B cell (primary cell): ENCODE measurements at regions not wholly inside any gene's neighbourhood (a gene's known extent, or its start where the extent isn't known, plus 50 kb on each side); places are given as distances from the start of the nearest gene placed in this dataset.

Experiments
- EZH2 ChIP-seq: IDR thresholded peaks from 2 replicates; pipeline ENCODE4 v1.6.1; 2012; ENCODE audit warnings: borderline replicate concordance, low read depth, mild to moderate bottlenecking, moderate library complexity, low read length; ENCODE audit not compliant: insufficient read depth, poor library complexity, severe bottlenecking
- TF ChIP-seq, protein P1 (sequence below): fragments of 200-600 bp; IDR thresholded peaks from one replicate; pipeline ENCODE4 v1.8.0; 2022; ENCODE audit warnings: antibody characterized with exemption, mild to moderate bottlenecking

DNA sequence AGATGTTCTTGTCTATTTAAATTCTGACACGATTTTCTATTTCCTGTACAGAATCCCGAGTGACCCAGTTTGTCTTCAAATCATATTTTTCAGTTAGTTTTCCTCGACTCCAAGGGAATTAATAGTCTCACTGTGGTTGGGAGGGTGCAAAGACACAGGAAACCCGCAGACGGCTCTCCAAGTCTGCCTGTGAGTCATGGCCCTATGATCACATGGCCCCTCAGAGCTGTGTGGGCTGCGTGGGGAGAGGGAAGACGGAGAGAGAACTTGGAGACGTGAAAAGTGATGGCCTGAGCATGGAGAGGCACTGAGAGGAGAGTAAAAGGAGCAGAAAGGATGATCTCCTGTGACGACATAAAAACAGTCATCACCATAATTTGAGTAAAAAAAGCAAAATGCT is 989.9 kb downstream of the DCDC2C start:
- TF ChIP-seq, protein P1, sequence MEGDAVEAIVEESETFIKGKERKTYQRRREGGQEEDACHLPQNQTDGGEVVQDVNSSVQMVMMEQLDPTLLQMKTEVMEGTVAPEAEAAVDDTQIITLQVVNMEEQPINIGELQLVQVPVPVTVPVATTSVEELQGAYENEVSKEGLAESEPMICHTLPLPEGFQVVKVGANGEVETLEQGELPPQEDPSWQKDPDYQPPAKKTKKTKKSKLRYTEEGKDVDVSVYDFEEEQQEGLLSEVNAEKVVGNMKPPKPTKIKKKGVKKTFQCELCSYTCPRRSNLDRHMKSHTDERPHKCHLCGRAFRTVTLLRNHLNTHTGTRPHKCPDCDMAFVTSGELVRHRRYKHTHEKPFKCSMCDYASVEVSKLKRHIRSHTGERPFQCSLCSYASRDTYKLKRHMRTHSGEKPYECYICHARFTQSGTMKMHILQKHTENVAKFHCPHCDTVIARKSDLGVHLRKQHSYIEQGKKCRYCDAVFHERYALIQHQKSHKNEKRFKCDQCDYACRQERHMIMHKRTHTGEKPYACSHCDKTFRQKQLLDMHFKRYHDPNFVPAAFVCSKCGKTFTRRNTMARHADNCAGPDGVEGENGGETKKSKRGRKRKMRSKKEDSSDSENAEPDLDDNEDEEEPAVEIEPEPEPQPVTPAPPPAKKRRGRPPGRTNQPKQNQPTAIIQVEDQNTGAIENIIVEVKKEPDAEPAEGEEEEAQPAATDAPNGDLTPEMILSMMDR = no peak
- no peak for TF ChIP-seq EZH2
